Keratinocyte (primary cell): ENCODE measurements at regions not wholly inside any gene's neighbourhood (a gene's known extent, or its start where the extent isn't known, plus 50 kb on each side); places are given as distances from the start of the nearest gene placed in this dataset.

Source experiments
- EZH2 ChIP-seq: IDR thresholded peaks from one replicate; pipeline ENCODE4 v1.6.1; 2012; ENCODE audit warnings: inconsistent platforms, mild to moderate bottlenecking, low read length, moderate library complexity
- TF ChIP-seq, protein P1 (sequence below), 3 experiments: IDR thresholded peaks in 1 of 3; conservative IDR thresholded peaks in 1 of 3; optimal IDR thresholded peaks in 1 of 3; 2 replicates in 2 of 3; 3 replicates in 1 of 3; pipeline versions ENCODE3 to v1.5.1; 2011; ENCODE audit warnings: low read length in 3 of 3, mild to moderate bottlenecking in 3 of 3, moderate library complexity in 2 of 3, control low read depth in 1 of 3, inconsistent platforms in 1 of 3; ENCODE audit not compliant: insufficient read depth in 2 of 3; ENCODE audit errors: extremely low read depth in 1 of 3

DNA sequence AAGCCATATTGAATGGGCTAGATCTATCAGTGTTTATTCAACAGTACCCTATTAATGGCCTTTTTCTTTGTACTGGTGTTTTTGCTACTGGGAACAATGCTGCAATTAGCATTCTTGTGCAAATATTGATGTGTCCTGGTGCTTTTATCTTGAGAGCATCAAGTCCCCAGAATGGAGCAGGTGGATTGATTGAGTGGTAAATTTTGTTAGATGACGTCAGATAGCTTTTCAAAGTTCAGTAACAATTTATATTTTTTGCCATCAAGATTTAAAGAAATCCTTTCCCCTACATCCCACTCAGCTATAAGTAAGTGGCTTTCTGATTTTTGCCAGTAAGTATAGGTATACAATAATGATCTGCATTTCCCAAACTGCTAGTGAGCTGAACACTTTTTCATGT is 63.4 kb upstream of the SYPL1 start:
- TF ChIP-seq EZH2, result no peak
- TF ChIP-seq, protein P1, sequence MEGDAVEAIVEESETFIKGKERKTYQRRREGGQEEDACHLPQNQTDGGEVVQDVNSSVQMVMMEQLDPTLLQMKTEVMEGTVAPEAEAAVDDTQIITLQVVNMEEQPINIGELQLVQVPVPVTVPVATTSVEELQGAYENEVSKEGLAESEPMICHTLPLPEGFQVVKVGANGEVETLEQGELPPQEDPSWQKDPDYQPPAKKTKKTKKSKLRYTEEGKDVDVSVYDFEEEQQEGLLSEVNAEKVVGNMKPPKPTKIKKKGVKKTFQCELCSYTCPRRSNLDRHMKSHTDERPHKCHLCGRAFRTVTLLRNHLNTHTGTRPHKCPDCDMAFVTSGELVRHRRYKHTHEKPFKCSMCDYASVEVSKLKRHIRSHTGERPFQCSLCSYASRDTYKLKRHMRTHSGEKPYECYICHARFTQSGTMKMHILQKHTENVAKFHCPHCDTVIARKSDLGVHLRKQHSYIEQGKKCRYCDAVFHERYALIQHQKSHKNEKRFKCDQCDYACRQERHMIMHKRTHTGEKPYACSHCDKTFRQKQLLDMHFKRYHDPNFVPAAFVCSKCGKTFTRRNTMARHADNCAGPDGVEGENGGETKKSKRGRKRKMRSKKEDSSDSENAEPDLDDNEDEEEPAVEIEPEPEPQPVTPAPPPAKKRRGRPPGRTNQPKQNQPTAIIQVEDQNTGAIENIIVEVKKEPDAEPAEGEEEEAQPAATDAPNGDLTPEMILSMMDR (optimal IDR thresholded peaks at IDR 0.05 in 1 of 3, IDR thresholded peaks at IDR 0.05 in 1 of 3, conservative IDR thresholded peaks at IDR 0.05 in 1 of 3; ENCODE audit: extremely low read depth in 1 of 3, insufficient read depth in 2 of 3, low read length in 3 of 3), result no peak
